CD8-positive, alpha-beta memory T cell (primary cell): ENCODE measurements at regions not wholly inside any gene's neighbourhood (a gene's known extent, or its start where the extent isn't known, plus 50 kb on each side); places are given as distances from the start of the nearest gene placed in this dataset.

Source experiments
- CTCF ChIA-PET: fragments of 350-600 bp; sonication (Branson Sonifier 250); formaldehyde crosslinking; loops from one replicate; lab custom pipeline; 2021; ENCODE audit warnings: antibody characterized with exemption; lab: Charles Lee
- POLR2A ChIA-PET: fragments of 350-600 bp; sonication (Branson Sonifier 250); formaldehyde crosslinking; loops from one replicate; lab custom pipeline; 2021; ENCODE audit warnings: antibody characterized with exemption; lab: Charles Lee
- DNase-seq, 5 donors: peaks; one replicate each; pipeline versions ENCODE4 v3.0.0 to v3.0.0-alpha.2; 2020 to 2022; ENCODE audit warnings: mixed read lengths in 1 of 5
- H3K27ac ChIP-seq: one replicate; pipeline ENCODE4 v1.7.0; 2013; ENCODE audit warnings: low read depth, mild to moderate bottlenecking, low read length, moderate library complexity
- H3K27me3 ChIP-seq: 2 replicates; pipeline ENCODE4 v1.7.0; 2013; ENCODE audit warnings: low read length, mild to moderate bottlenecking; ENCODE audit not compliant: insufficient read depth, poor library complexity, severe bottlenecking
- H3K36me3 ChIP-seq: 2 replicates; pipeline ENCODE4 v1.7.0; 2013; ENCODE audit warnings: mild to moderate bottlenecking, low read length, moderate library complexity; ENCODE audit not compliant: insufficient read depth
- H3K4me1 ChIP-seq: 2 replicates; pipeline ENCODE4 v1.7.0; 2013; ENCODE audit warnings: mild to moderate bottlenecking, low read length, moderate library complexity; ENCODE audit not compliant: insufficient read depth
- H3K4me3 ChIP-seq: 2 replicates; pipeline ENCODE4 v1.7.0; 2013; ENCODE audit warnings: mild to moderate bottlenecking, low read length
- H3K9me3 ChIP-seq: 2 replicates; pipeline ENCODE4 v1.7.0; 2013; ENCODE audit warnings: mild to moderate bottlenecking, low read length
- H3K27ac Mint-ChIP-seq, 8 donors: one replicate each; pipeline ENCODE4 v1.8.0; 2020 to 2021; ENCODE audit warnings: mixed read lengths in 8 of 8, mild to moderate bottlenecking in 6 of 8, inconsistent platforms in 3 of 8, moderate library complexity in 3 of 8
- H3K27me3 Mint-ChIP-seq, 2 donors: one replicate each; pipeline ENCODE4 v1.8.0; 2020 to 2021; ENCODE audit warnings: mixed read lengths in 2 of 2, mild to moderate bottlenecking in 1 of 2, moderate library complexity in 1 of 2
- H3K36me3 Mint-ChIP-seq, 3 donors: one replicate each; pipeline ENCODE4 v1.8.0; 2020 to 2021; ENCODE audit warnings: mixed read lengths in 3 of 3, inconsistent platforms in 1 of 3, mild to moderate bottlenecking in 1 of 3
- H3K4me1 Mint-ChIP-seq, 3 donors: one replicate each; pipeline ENCODE4 v1.8.0; 2020 to 2021; ENCODE audit warnings: mixed read lengths in 3 of 3, inconsistent platforms in 1 of 3, mild to moderate bottlenecking in 1 of 3
- H3K4me3 Mint-ChIP-seq, 7 donors: one replicate each; pipeline ENCODE4 v1.8.0; 2020 to 2021; ENCODE audit warnings: mixed read lengths in 7 of 7, mild to moderate bottlenecking in 6 of 7, moderate library complexity in 4 of 7, inconsistent platforms in 2 of 7
- H3K9me3 Mint-ChIP-seq, 5 donors: one replicate each; pipeline ENCODE4 v1.8.0; 2020 to 2022; ENCODE audit warnings: mixed read lengths in 5 of 5, mild to moderate bottlenecking in 3 of 5, moderate library complexity in 2 of 5, inconsistent platforms in 1 of 5

DNA sequence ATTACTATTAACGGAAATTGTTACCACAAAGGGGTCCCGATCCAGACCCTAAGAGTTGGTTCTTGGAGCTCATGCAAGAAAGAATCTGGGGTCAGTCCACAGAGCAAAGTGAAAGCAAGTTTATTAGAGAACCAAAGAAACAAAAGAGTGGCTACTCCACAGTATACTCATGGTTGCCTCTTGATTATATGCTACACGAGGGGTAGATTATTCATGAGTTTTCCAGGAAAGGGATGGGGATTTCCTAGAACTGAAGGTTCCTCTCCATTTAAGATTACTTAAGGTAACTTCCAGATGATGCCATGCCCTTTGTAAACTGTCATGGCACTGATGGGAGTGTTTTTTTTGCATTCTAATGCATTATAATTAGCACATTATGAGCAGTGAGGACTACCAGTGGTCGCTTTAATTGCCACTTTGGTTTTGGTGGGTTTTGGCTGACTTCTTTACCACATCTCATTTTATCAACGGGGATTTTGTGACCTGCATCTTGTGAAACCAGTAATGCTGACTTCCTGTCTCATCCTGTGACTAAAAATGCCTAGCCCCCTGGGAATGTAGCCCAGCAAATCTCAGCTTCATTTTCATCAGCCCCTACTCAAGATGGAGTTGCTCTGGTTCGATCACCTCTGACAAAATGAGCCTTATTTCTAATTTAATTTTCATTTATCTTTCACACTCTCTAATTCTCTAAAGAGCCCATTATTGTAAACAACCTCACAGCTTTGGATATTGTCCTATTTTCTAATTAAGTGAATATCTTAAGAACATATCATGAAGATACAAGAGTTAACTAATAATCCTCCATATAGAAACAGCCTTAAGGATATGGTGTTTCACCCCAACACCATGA, 336.3 kb downstream of the RASEF start:
- H3K36me3 Mint-ChIP-seq, result no peaks in the 10 kb centered on the region
- H3K4me3 Mint-ChIP-seq, result no peak overlapping the region
- H3K4me1 Mint-ChIP-seq, result no peaks in the 10 kb centered on the region
- Histone ChIP-seq H3K27ac (no peak overlapping the region), H3K36me3 (no peaks in the 10 kb centered on the region), H3K4me3 (no peak overlapping the region), H3K4me1 (no peaks in the 10 kb centered on the region), H3K9me3 (no peaks in the 10 kb centered on the region), H3K27me3 (no peaks in the 10 kb centered on the region)
- no peaks in the 10 kb centered on the region for H3K27me3 Mint-ChIP-seq
- no peak for DNase-seq
- H3K9me3 Mint-ChIP-seq, result peaks cover 0 to 16% (median 0%) of the 10 kb centered on the region in 5 donors
- ChIA-PET POLR2A (no interaction called here), CTCF (no interaction called here)
- no peak overlapping the region for H3K27ac Mint-ChIP-seq

GRCh38 chr9:82729141-82729540, 333.8 kb downstream of the RASEF start:
- Mint-ChIP-seq H3K4me3 (no peak overlapping the region), H3K9me3 (peaks cover 0 to 16% (median 2%) of the 10 kb centered on the region in 5 donors), H3K4me1 (no peaks in the 10 kb centered on the region)

DNA sequence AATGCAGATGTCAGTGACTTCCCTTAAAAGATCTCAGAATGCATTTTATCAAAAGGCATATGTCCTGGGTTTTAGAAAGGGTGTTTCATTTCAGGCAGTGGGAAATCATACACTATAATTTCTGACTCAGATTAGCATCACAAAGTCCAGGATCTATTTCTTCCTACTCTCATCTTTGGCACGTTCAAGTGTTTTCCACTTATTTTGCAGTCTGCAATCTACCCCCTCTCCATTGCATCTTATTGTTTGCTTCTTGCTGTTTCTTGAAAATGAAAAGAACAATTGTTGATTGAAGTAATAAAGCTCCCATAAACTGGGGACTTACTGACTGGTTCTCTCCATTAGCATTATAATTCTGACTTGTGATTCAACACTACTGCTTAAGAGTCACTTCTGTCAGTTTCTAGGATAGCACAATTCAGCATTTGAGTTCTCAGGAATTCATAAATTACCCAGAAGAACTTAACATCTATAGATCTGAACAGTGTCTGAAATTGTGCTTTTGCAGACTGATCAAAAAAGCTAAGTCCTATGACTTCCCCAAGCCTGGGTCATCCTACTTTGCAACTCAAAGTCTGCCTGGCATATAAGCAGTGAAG, 332.9 kb downstream of the RASEF start:
- no peak for DNase-seq
- Mint-ChIP-seq H3K9me3 (peaks cover 0 to 11% (median 2%) of the 10 kb centered on the region in 5 donors), H3K4me3 (no peak overlapping the region), H3K27ac (no peak overlapping the region), H3K27me3 (no peaks in the 10 kb centered on the region), H3K4me1 (no peaks in the 10 kb centered on the region), H3K36me3 (no peaks in the 10 kb centered on the region)
- Histone ChIP-seq H3K27ac (no peak overlapping the region), H3K9me3 (no peaks in the 10 kb centered on the region), H3K36me3 (no peaks in the 10 kb centered on the region), H3K4me3 (no peak overlapping the region), H3K27me3 (no peaks in the 10 kb centered on the region), H3K4me1 (no peaks in the 10 kb centered on the region)
- CTCF ChIA-PET, result no interaction called here
- POLR2A ChIA-PET, result no interaction called here

More at GRCh38 chr9:82729141-82729540, 333.8 kb downstream of the RASEF start:
- Mint-ChIP-seq H3K27ac (peak overlapping the region in 1 of 8 donors; percentile 15), H3K27me3 (no peaks in the 10 kb centered on the region), H3K36me3 (no peaks in the 10 kb centered on the region)
- no peak for DNase-seq
- ChIA-PET CTCF (no interaction called here), POLR2A (no interaction called here)
- H3K9me3 ChIP-seq, result no peaks in the 10 kb centered on the region
- H3K4me3 ChIP-seq, result no peak overlapping the region
- no peaks in the 10 kb centered on the region for H3K27me3 ChIP-seq
- H3K4me1 ChIP-seq, result no peaks in the 10 kb centered on the region
- no peak overlapping the region for H3K27ac ChIP-seq
- no peaks in the 10 kb centered on the region for H3K36me3 ChIP-seq

DNA sequence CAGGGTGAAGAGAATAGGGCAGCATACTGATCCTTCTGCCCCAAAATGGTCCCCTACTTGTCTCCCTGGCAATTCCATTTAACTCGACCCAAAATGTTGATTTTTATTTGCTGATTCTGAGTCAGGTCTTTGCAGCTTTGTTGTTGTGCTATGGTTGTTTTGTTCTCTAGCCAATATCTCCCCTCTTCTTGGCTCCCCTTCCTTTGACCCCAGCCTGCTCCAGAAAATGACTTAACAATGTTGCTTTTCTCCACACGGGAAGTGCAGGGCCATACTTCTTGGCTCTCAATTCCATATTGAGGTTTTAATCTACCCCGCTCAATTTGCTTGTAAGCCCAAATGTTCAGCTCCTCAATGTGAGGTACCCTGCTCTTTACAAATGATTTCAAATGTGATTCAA, 330.0 kb downstream of the RASEF start:
- Histone ChIP-seq H3K4me1 (no peaks in the 10 kb centered on the region), H3K27ac (no peak overlapping the region), H3K4me3 (no peak overlapping the region), H3K9me3 (no peaks in the 10 kb centered on the region), H3K27me3 (no peaks in the 10 kb centered on the region), H3K36me3 (no peaks in the 10 kb centered on the region)
- Mint-ChIP-seq H3K36me3 (no peaks in the 10 kb centered on the region), H3K4me3 (no peak overlapping the region), H3K9me3 (peaks cover 0 to 15% (median 2%) of the 10 kb centered on the region in 5 donors), H3K27me3 (no peaks in the 10 kb centered on the region), H3K27ac (peak overlapping the region in 1 of 8 donors; percentile 15), H3K4me1 (no peaks in the 10 kb centered on the region)
- ChIA-PET POLR2A (no interaction called here), CTCF (no interaction called here)
- DNase-seq, result no peak

DNA sequence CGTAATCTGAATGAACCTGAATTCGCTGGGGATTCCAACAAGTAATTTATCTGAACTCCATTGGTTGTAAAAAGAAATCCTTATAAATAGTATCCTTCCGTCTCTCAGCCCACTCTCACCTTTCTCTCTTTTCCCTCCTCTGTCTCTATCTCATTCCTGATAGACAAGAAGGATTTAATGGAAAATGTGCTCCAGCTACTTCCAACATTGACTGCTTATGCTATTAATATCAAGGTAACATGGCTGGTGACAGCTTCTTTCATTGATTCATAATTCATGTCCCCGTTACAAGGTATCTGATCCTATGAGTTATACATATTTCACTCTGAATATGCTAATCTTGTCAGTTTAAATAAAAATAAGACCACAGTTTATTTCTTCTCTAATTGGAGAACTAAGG, 326.8 kb downstream of the RASEF start:
- H3K4me3 ChIP-seq, result no peak overlapping the region
- Mint-ChIP-seq H3K4me1 (no peaks in the 10 kb centered on the region), H3K27me3 (no peaks in the 10 kb centered on the region), H3K27ac (no peak overlapping the region), H3K9me3 (peaks cover 2 to 12% (median 5%) of the 10 kb centered on the region in 5 donors), H3K4me3 (no peak overlapping the region), H3K36me3 (no peaks in the 10 kb centered on the region)
- no peak overlapping the region for H3K27ac ChIP-seq
- H3K9me3 ChIP-seq, result no peaks in the 10 kb centered on the region
- CTCF ChIA-PET, result no interaction called here
- no peaks in the 10 kb centered on the region for H3K4me1 ChIP-seq
- H3K36me3 ChIP-seq, result no peaks in the 10 kb centered on the region
- no peak for DNase-seq
- H3K27me3 ChIP-seq, result no peaks in the 10 kb centered on the region
- POLR2A ChIA-PET, result no interaction called here

- ChIA-PET POLR2A (no interaction called here), CTCF (no interaction called here)
- H3K4me3 Mint-ChIP-seq, result no peak overlapping the region
- H3K27ac ChIP-seq, result no peak overlapping the region
- no peaks in the 10 kb centered on the region for H3K9me3 ChIP-seq
- H3K36me3 Mint-ChIP-seq, result no peaks in the 10 kb centered on the region
- no peaks in the 10 kb centered on the region for H3K4me1 ChIP-seq
- H3K27me3 ChIP-seq, result no peaks in the 10 kb centered on the region
- H3K27ac Mint-ChIP-seq, result no peak overlapping the region
- no peaks in the 10 kb centered on the region for H3K36me3 ChIP-seq
- H3K4me1 Mint-ChIP-seq, result no peaks in the 10 kb centered on the region
- peaks cover 2 to 12% (median 5%) of the 10 kb centered on the region in 5 donors for H3K9me3 Mint-ChIP-seq
- no peak for DNase-seq
- no peak overlapping the region for H3K4me3 ChIP-seq
- H3K27me3 Mint-ChIP-seq, result no peaks in the 10 kb centered on the region
Observed at GRCh38 chr9:82736701-82737100, 326.2 kb downstream of the RASEF start.

DNA sequence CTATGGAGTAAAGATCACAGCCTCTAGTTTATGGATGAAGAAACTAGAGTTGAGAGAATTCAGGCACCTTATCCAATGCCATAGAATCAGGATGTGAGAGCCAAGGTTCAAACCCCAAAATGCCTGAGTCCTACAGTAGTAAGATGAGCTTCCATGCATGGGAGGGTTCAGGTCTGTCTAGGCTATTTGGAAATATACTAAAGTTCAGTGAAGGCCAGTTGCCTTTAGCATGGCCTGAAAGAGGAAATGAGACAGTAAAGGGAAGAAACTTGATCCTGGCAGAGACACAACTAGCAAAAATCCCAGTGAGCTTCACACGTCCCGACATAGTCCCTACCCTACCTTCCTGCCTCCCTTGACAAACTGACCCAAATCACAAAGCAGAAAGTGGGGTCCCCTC, 317.0 kb downstream of the RASEF start:
- Mint-ChIP-seq H3K4me3 (no peak overlapping the region), H3K36me3 (no peaks in the 10 kb centered on the region), H3K27ac (no peak overlapping the region), H3K4me1 (no peaks in the 10 kb centered on the region), H3K27me3 (no peaks in the 10 kb centered on the region), H3K9me3 (peaks cover 1 to 6% (median 4%) of the 10 kb centered on the region in 5 donors)
- no peaks in the 10 kb centered on the region for H3K36me3 ChIP-seq
- CTCF ChIA-PET, result no interaction called here
- H3K9me3 ChIP-seq, result no peaks in the 10 kb centered on the region
- H3K27ac ChIP-seq, result no peak overlapping the region
- DNase-seq, result no peak
- POLR2A ChIA-PET, result no interaction called here
- H3K27me3 ChIP-seq, result no peaks in the 10 kb centered on the region
- H3K4me3 ChIP-seq, result no peak overlapping the region
- H3K4me1 ChIP-seq, result no peaks in the 10 kb centered on the region

DNA sequence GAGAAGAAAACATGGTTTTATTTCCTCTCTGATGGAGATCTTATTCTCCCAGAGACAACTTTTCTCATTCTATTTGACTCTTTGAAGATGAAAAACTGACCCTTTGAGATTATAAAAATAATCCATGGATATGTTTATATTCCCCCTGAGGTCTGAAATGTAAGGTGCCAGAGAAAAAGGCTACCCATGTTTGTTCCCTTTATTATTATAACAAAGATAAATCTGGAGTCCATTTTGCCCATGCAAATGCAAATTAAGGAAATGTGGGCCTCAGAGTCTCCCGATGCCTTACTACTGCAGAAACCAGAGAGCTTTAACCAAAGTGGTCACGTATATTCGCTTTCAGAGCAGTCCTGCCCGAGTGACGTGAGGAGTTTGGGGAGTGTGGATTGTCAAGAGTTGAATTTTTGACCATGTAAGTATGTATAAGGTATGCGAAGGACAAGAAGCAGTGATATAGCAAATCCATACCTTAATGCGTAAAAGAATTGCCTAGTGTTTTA, 312.5 kb downstream of the RASEF start:
- no peaks in the 10 kb centered on the region for H3K4me1 Mint-ChIP-seq
- Histone ChIP-seq H3K4me3 (no peak overlapping the region), H3K27ac (no peak overlapping the region), H3K36me3 (no peaks in the 10 kb centered on the region), H3K9me3 (no peaks in the 10 kb centered on the region), H3K27me3 (no peaks in the 10 kb centered on the region), H3K4me1 (no peaks in the 10 kb centered on the region)
- no peak overlapping the region for H3K27ac Mint-ChIP-seq
- DNase-seq, result no peak
- CTCF ChIA-PET, result no interaction called here
- peaks cover 0 to 6% (median 4%) of the 10 kb centered on the region in 5 donors for H3K9me3 Mint-ChIP-seq
- no peak overlapping the region for H3K4me3 Mint-ChIP-seq
- no peaks in the 10 kb centered on the region for H3K27me3 Mint-ChIP-seq
- POLR2A ChIA-PET, result no interaction called here
- H3K36me3 Mint-ChIP-seq, result no peaks in the 10 kb centered on the region
